MCF 10A (cell line): ENCODE measurements at regions not wholly inside any gene's neighbourhood (a gene's known extent, or its start where the extent isn't known, plus 50 kb on each side); places are given as distances from the start of the nearest gene placed in this dataset.
A peak's percentile ranks its signal among the peaks of the same experiment; 100 is the strongest.
"Not testable (repeated sequence)": the region's sequence is repeated elsewhere in the genome, so short reads cannot be mapped to it uniquely, and the experiment has no call there.

Experiments
- BruUV-seq: library from RNA; stranded (reverse); fragments of 400-500 nt; replicated peaks from 2 replicates; lab custom pipeline; 2021; lab: Mats Ljungman, UMichigan
- CTCF ChIA-PET: fragments of 300-600 bp; sonication (Branson Sonifier 250); formaldehyde crosslinking; extraction: SDS; loops from one replicate; lab custom pipeline; 2021; ENCODE audit warnings: antibody characterized with exemption, inconsistent platforms; lab: Yijun Ruan, JAX
- POLR2A ChIA-PET: fragments of 300-600, 350-650 bp; sonication (Branson Sonifier 250); formaldehyde crosslinking; extraction: SDS; loops from one replicate; lab custom pipeline; 2020; ENCODE audit warnings: antibody characterized with exemption, inconsistent platforms; lab: Yijun Ruan, JAX
- DNase-seq: peaks from one replicate; pipeline ENCODE4 v3.0.0-alpha.2; 2018; ENCODE audit not compliant: unreplicated experiment
- H3K27ac Mint-ChIP-seq: one replicate; pipeline ENCODE4 v1.8.0; 2022; ENCODE audit warnings: mild to moderate bottlenecking, low read depth, mixed read lengths; ENCODE audit not compliant: unreplicated experiment
- H3K27me3 Mint-ChIP-seq: one replicate; pipeline ENCODE4 v1.8.0; 2022; ENCODE audit warnings: mixed read lengths; ENCODE audit not compliant: insufficient read depth, unreplicated experiment
- H3K36me3 Mint-ChIP-seq: one replicate; pipeline ENCODE4 v1.8.0; 2022; ENCODE audit warnings: mild to moderate bottlenecking, moderate library complexity, mixed read lengths; ENCODE audit not compliant: insufficient read depth, unreplicated experiment
- H3K4me1 Mint-ChIP-seq: one replicate; pipeline ENCODE4 v1.8.0; 2022; ENCODE audit warnings: mixed read lengths; ENCODE audit not compliant: insufficient read depth, unreplicated experiment
- H3K4me3 Mint-ChIP-seq: one replicate; pipeline ENCODE4 v1.8.0; 2022; ENCODE audit warnings: mild to moderate bottlenecking, moderate library complexity, mixed read lengths; ENCODE audit not compliant: unreplicated experiment
- H3K9me3 Mint-ChIP-seq: one replicate; pipeline ENCODE4 v1.8.0; 2022; ENCODE audit warnings: mixed read lengths; ENCODE audit not compliant: unreplicated experiment
- CTCF ChIP-seq: fragments of 200-600 bp; IDR thresholded peaks from one replicate; pipeline ENCODE4 v1.8.0; 2022; ENCODE audit warnings: antibody characterized with exemption, mild to moderate bottlenecking; ENCODE audit not compliant: unreplicated experiment
- intact Hi-C: fragments of 100-400 bp; cut with micrococcal nuclease; formaldehyde crosslinking; loops from 2 replicates; pipeline ENCODE4 v1.14.1; 2022

- DNase-seq: no peak
- CTCF ChIA-PET: interaction anchor here (0.6 to 1.3 kb wide), 2 partner anchors 12 to 1567 kb away, joined by 3 to 5 read pairs; no protein-coding TSS in a partner anchor
- no TSS peak for BruUV-seq
- intact Hi-C loops: no loop called here
- POLR2A ChIA-PET: no interaction called here
- no peaks in the 10 kb centered on the region for H3K9me3 Mint-ChIP-seq
- H3K4me3 Mint-ChIP-seq: no peak overlapping the region
- TF ChIP-seq CTCF: no peak
- no peaks in the 10 kb centered on the region for H3K36me3 Mint-ChIP-seq
- H3K27ac Mint-ChIP-seq: no peak overlapping the region
- H3K27me3 Mint-ChIP-seq: peaks cover 20% of the 10 kb centered on the region
- no peaks in the 10 kb centered on the region for H3K4me1 Mint-ChIP-seq
These were observed 79.3 kb downstream of the DNAJB9 start for GRCh38 chr7:108648989-108649388.

GRCh38 chr7:108650467-108650866 lies 80.8 kb downstream of the DNAJB9 start:
- peak; percentile 56 for DNase-seq
- TF ChIP-seq CTCF: no peak
- ChIA-PET CTCF (no interaction called here), POLR2A (no interaction called here)
- no TSS peak for BruUV-seq
- H3K36me3 Mint-ChIP-seq: no peaks in the 10 kb centered on the region
- no peaks in the 10 kb centered on the region for H3K4me1 Mint-ChIP-seq
- intact Hi-C loops: no loop called here
- no peak overlapping the region for H3K4me3 Mint-ChIP-seq
- no peaks in the 10 kb centered on the region for H3K9me3 Mint-ChIP-seq
- no peak overlapping the region for H3K27ac Mint-ChIP-seq
- peaks cover 5% of the 10 kb centered on the region for H3K27me3 Mint-ChIP-seq

GRCh38 chr7:108652886-108653285 lies 83.2 kb downstream of the DNAJB9 start:
- BruUV-seq: no TSS peak
- no peaks in the 10 kb centered on the region for H3K9me3 Mint-ChIP-seq
- CTCF ChIA-PET: interaction anchor here (0.6 kb wide), 1 partner anchor 465 kb away, joined by 3 read pairs; no protein-coding TSS in a partner anchor

GRCh38 chr7:108653526-108653925 lies 83.9 kb downstream of the DNAJB9 start:
- Mint-ChIP-seq H3K36me3 (no peaks in the 10 kb centered on the region), H3K4me1 (no peaks in the 10 kb centered on the region), H3K9me3 (no peaks in the 10 kb centered on the region), H3K27ac (no peak overlapping the region), H3K27me3 (peaks cover 11% of the 10 kb centered on the region), H3K4me3 (no peak overlapping the region)
- TF ChIP-seq CTCF: no peak
- intact Hi-C loops: no loop called here
- ChIA-PET POLR2A (no interaction called here), CTCF (no interaction called here)
- DNase-seq: peak; percentile 56
- no TSS peak for BruUV-seq

More at GRCh38 chr7:108652886-108653285, 83.2 kb downstream of the DNAJB9 start:
- Mint-ChIP-seq H3K27me3 (peaks cover 5% of the 10 kb centered on the region), H3K4me3 (no peak overlapping the region), H3K36me3 (no peaks in the 10 kb centered on the region), H3K4me1 (no peaks in the 10 kb centered on the region), H3K27ac (no peak overlapping the region)
- no peak for DNase-seq
- POLR2A ChIA-PET: no interaction called here
- TF ChIP-seq CTCF: no peak
- intact Hi-C loops: no loop called here

GRCh38 chr7:108657140-108657726 lies 87.6 kb downstream of the DNAJB9 start:
- intact Hi-C loops, H3K9me3 Mint-ChIP-seq: not testable (repeated sequence)

More at GRCh38 chr7:108657140-108657726, 87.6 kb downstream of the DNAJB9 start:
- H3K4me3 Mint-ChIP-seq, H3K27ac Mint-ChIP-seq, DNase-seq, POLR2A ChIA-PET, BruUV-seq, H3K36me3 Mint-ChIP-seq, H3K4me1 Mint-ChIP-seq: not testable (repeated sequence)
- CTCF ChIA-PET: interaction anchor here (0.6 to 0.7 kb wide), 3 partner anchors 29 to 1348 kb away, joined by 3 read pairs; no protein-coding TSS in a partner anchor
- H3K27me3 Mint-ChIP-seq: peaks cover 46% of the 10 kb centered on the region
